ENCODE measurements at regions not wholly inside any gene's neighbourhood (a gene's known extent, or its start where the extent isn't known, plus 50 kb on each side); places are given as distances from the start of the nearest gene placed in this dataset.

DNA sequence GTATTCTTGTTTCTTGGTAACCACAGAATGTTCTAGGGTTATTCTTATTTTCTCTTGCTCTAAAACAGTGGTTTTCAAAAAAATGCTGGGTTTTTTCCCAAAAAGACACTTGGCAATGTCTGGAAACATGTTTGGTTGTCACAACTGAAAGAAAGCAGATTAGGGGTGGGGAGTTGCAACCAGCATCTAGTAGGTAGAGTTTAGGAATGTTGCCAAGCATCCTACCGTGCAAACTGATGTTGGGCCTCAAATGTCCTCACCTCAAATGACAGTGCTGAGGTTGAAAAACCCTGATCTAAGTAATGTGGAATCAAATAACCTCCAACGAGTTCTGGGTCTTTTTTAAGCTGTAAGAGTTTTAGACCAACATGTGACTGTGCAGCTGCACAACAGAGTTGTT, 270.5 kb upstream of the STT3B start:
- H3K23me2 ChIP-seq (ENCODE audit: insufficient read length, low read depth, low read length, poor library complexity, severe bottlenecking): no peaks in the 10 kb centered on the region
- no peak overlapping the region for H3K4me3 Mint-ChIP-seq
- no peaks in the 10 kb centered on the region for H3K79me2 ChIP-seq (ENCODE audit: insufficient read depth, low read length)
- H3K27me3 Mint-ChIP-seq (ENCODE audit: low read depth): no peaks in the 10 kb centered on the region
- no peak overlapping the region for H3K18ac ChIP-seq (ENCODE audit: insufficient read length, low read depth, low read length)
- H2BK15ac ChIP-seq (ENCODE audit: low read depth, low read length): no peak overlapping the region
- no peak overlapping the region for H3K27ac Mint-ChIP-seq
- H2BK5ac ChIP-seq (ENCODE audit: insufficient read length, low read length): no peak overlapping the region
- no peak overlapping the region for H3K4me2 ChIP-seq (ENCODE audit: insufficient read depth, insufficient read length, low read length)
- H3K14ac ChIP-seq (ENCODE audit: insufficient read depth, low read length): no peak overlapping the region
- H2BK120ac ChIP-seq (ENCODE audit: low read depth, low read length, poor library complexity, severe bottlenecking): no peak overlapping the region
- no peak overlapping the region for H2AK5ac ChIP-seq (ENCODE audit: insufficient read length, low read length)
- peaks cover 7 to 14% of the 10 kb centered on the region in 2 experiments; a peak in 3 of 5 replicates for H3K9me3 Mint-ChIP-seq
- no CpG with 5 or more reads among the region's 2 CpGs for WGBS (ENCODE audit: extremely low coverage, insufficient read length, low lambda C conversion rate)
- H3K79me1 ChIP-seq (ENCODE audit: insufficient read depth, low read depth, low read length, poor library complexity, severe bottlenecking): no peaks in the 10 kb centered on the region
- no peaks in the 10 kb centered on the region for H3K27me3 ChIP-seq (ENCODE audit: insufficient read depth, low read length)
- H2BK12ac ChIP-seq (ENCODE audit: insufficient read length, low read depth, low read length): no peak overlapping the region
- H3K4me1 Mint-ChIP-seq: no peaks in the 10 kb centered on the region
- no peak overlapping the region for H4K8ac ChIP-seq (replicated peaks; ENCODE audit: insufficient read length, low read depth, low read length)
- H3K9me3 ChIP-seq (ENCODE audit: control insufficient read depth, low read depth, low read length): no peaks in the 10 kb centered on the region
- H3K36me3 Mint-ChIP-seq (ENCODE audit: insufficient read depth in 1 of 3, low read depth in 3 of 3): no peaks in the 10 kb centered on the region
- TF ChIP-seq, protein P1, sequence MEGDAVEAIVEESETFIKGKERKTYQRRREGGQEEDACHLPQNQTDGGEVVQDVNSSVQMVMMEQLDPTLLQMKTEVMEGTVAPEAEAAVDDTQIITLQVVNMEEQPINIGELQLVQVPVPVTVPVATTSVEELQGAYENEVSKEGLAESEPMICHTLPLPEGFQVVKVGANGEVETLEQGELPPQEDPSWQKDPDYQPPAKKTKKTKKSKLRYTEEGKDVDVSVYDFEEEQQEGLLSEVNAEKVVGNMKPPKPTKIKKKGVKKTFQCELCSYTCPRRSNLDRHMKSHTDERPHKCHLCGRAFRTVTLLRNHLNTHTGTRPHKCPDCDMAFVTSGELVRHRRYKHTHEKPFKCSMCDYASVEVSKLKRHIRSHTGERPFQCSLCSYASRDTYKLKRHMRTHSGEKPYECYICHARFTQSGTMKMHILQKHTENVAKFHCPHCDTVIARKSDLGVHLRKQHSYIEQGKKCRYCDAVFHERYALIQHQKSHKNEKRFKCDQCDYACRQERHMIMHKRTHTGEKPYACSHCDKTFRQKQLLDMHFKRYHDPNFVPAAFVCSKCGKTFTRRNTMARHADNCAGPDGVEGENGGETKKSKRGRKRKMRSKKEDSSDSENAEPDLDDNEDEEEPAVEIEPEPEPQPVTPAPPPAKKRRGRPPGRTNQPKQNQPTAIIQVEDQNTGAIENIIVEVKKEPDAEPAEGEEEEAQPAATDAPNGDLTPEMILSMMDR (conservative IDR thresholded peaks at IDR 0.05): no peak
- no peaks in the 10 kb centered on the region for H3K4me1 ChIP-seq (ENCODE audit: insufficient read depth, low read length)
- no peak overlapping the region for H3K4ac ChIP-seq (ENCODE audit: low read depth, low read length)
- H3K56ac ChIP-seq (ENCODE audit: insufficient read length, low read depth, low read length): no peak overlapping the region
- no peak overlapping the region for H4K5ac ChIP-seq (ENCODE audit: insufficient read length, low read depth, low read length)
- no peak overlapping the region for H3K27ac ChIP-seq (ENCODE audit: insufficient read length, low read depth, low read length)
- no peak overlapping the region for H2BK20ac ChIP-seq (ENCODE audit: low read depth, low read length, poor library complexity, severe bottlenecking)
- H2AFZ ChIP-seq (ENCODE audit: low read length): no peak overlapping the region
- H3K23ac ChIP-seq (ENCODE audit: insufficient read length, low read depth, low read length): no peak overlapping the region
- H3T11ph ChIP-seq (ENCODE audit: low read length): no peak overlapping the region
- H4K91ac ChIP-seq (ENCODE audit: insufficient read length, low read depth, low read length): no peak overlapping the region
- H3K9ac ChIP-seq (ENCODE audit: extremely low read depth, insufficient read length, low read length): no peak overlapping the region
- H4K20me1 ChIP-seq (ENCODE audit: control insufficient read depth, insufficient read depth, insufficient read length): no peaks in the 10 kb centered on the region
- DNase-seq: no peak
